HepG2 (cell line): ENCODE measurements at regions not wholly inside any gene's neighbourhood (a gene's known extent, or its start where the extent isn't known, plus 50 kb on each side); places are given as distances from the start of the nearest gene placed in this dataset.

Source experiments
- CEBPB ChIP-seq: IDR thresholded peaks from 2 replicates; pipeline ENCODE4 v1.6.1; 2011; ENCODE audit warnings: low read depth, low read length, improper control_type of control experiment, borderline replicate concordance
- NFE2L1 ChIP-seq: sonication (generic); formaldehyde crosslinking; IDR thresholded peaks from 2 replicates; pipeline ENCODE4 v1.4.0; 2020; ENCODE audit warnings: missing genetic modification reagents, mild to moderate bottlenecking, borderline replicate concordance
- YEATS4 ChIP-seq: sonication (generic); formaldehyde crosslinking; IDR thresholded peaks from 2 replicates; pipeline ENCODE4 v1.4.0; 2020; ENCODE audit warnings: missing genetic modification reagents, borderline replicate concordance
- ZSCAN21 ChIP-seq: sonication (generic); formaldehyde crosslinking; IDR thresholded peaks from 2 replicates; pipeline ENCODE4 v1.8.0; 2022; ENCODE audit warnings: mild to moderate bottlenecking, missing genetic modification reagents, moderate library complexity, borderline replicate concordance
- TF ChIP-seq, protein P1 (sequence below): sonication (generic); formaldehyde crosslinking; IDR thresholded peaks from 2 replicates; pipeline ENCODE4 v1.5.0; 2020; ENCODE audit warnings: mild to moderate bottlenecking, missing genetic modification reagents, moderate library complexity
- TF ChIP-seq, protein P2 (sequence below): IDR thresholded peaks from 2 replicates; pipeline ENCODE4 v1.6.1; 2016
- TF ChIP-seq, protein P3 (sequence below): sonication (generic); formaldehyde crosslinking; IDR thresholded peaks from 2 replicates; pipeline ENCODE4; 2020; ENCODE audit warnings: missing genetic modification reagents, mild to moderate bottlenecking, borderline replicate concordance
- TF ChIP-seq, protein P4 (sequence below): sonication (generic); formaldehyde crosslinking; IDR thresholded peaks from 2 replicates; pipeline ENCODE4 v1.5.0; 2020; ENCODE audit warnings: missing genetic modification reagents, mild to moderate bottlenecking, borderline replicate concordance
- TF ChIP-seq, protein P5 (sequence below): IDR thresholded peaks from 2 replicates; pipeline ENCODE4 v1.6.1; 2016

DNA sequence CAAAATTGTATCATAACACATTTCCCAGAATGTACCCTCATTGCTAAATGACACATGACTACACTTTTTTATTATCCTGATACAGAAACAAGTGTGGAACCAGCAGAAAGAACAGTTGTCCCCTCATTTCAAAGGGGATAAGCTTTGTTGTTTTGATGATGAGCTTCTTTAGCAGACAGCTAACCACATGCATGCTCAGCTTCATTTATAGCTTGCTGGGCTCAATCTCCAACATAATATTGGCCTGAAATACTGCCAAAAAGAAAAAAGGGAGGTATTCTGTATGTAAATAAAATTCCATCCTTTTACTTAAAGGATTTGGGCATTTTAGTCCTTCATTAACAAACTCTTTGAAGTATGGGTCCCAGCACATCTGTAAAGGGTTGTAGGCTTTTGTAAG, 120.4 kb downstream of the SPATA31D1 start:
- TF ChIP-seq, protein P1, sequence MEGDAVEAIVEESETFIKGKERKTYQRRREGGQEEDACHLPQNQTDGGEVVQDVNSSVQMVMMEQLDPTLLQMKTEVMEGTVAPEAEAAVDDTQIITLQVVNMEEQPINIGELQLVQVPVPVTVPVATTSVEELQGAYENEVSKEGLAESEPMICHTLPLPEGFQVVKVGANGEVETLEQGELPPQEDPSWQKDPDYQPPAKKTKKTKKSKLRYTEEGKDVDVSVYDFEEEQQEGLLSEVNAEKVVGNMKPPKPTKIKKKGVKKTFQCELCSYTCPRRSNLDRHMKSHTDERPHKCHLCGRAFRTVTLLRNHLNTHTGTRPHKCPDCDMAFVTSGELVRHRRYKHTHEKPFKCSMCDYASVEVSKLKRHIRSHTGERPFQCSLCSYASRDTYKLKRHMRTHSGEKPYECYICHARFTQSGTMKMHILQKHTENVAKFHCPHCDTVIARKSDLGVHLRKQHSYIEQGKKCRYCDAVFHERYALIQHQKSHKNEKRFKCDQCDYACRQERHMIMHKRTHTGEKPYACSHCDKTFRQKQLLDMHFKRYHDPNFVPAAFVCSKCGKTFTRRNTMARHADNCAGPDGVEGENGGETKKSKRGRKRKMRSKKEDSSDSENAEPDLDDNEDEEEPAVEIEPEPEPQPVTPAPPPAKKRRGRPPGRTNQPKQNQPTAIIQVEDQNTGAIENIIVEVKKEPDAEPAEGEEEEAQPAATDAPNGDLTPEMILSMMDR (CRISPR knock-in tag), result no peak
- TF ChIP-seq, protein P2, sequence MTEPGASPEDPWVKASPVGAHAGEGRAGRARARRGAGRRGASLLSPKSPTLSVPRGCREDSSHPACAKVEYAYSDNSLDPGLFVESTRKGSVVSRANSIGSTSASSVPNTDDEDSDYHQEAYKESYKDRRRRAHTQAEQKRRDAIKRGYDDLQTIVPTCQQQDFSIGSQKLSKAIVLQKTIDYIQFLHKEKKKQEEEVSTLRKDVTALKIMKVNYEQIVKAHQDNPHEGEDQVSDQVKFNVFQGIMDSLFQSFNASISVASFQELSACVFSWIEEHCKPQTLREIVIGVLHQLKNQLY (CRISPR knock-in tag), result no peak
- TF ChIP-seq, protein P3, sequence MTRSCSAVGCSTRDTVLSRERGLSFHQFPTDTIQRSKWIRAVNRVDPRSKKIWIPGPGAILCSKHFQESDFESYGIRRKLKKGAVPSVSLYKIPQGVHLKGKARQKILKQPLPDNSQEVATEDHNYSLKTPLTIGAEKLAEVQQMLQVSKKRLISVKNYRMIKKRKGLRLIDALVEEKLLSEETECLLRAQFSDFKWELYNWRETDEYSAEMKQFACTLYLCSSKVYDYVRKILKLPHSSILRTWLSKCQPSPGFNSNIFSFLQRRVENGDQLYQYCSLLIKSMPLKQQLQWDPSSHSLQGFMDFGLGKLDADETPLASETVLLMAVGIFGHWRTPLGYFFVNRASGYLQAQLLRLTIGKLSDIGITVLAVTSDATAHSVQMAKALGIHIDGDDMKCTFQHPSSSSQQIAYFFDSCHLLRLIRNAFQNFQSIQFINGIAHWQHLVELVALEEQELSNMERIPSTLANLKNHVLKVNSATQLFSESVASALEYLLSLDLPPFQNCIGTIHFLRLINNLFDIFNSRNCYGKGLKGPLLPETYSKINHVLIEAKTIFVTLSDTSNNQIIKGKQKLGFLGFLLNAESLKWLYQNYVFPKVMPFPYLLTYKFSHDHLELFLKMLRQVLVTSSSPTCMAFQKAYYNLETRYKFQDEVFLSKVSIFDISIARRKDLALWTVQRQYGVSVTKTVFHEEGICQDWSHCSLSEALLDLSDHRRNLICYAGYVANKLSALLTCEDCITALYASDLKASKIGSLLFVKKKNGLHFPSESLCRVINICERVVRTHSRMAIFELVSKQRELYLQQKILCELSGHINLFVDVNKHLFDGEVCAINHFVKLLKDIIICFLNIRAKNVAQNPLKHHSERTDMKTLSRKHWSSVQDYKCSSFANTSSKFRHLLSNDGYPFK (CRISPR knock-in tag), result no peak
- TF ChIP-seq YEATS4 (CRISPR knock-in tag) (no peak), CEBPB (no peak), NFE2L1 (CRISPR knock-in tag) (no peak), ZSCAN21 (no peak)
- TF ChIP-seq, protein P4, sequence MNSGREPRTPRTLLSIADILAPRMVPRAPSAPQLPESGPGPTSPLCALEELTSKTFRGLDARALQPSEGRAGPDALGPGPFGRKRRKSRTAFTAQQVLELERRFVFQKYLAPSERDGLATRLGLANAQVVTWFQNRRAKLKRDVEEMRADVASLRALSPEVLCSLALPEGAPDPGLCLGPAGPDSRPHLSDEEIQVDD (CRISPR knock-in tag), result no peak
- TF ChIP-seq, protein P5, sequence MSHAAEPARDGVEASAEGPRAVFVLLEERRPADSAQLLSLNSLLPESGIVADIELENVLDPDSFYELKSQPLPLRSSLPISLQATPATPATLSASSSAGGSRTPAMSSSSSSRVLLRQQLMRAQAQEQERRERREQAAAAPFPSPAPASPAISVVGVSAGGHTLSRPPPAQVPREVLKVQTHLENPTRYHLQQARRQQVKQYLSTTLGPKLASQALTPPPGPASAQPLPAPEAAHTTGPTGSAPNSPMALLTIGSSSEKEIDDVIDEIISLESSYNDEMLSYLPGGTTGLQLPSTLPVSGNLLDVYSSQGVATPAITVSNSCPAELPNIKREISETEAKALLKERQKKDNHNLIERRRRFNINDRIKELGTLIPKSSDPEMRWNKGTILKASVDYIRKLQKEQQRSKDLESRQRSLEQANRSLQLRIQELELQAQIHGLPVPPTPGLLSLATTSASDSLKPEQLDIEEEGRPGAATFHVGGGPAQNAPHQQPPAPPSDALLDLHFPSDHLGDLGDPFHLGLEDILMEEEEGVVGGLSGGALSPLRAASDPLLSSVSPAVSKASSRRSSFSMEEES (CRISPR knock-in tag), result no peak
